PC-9 (cell line): ENCODE measurements at regions not wholly inside any gene's neighbourhood (a gene's known extent, or its start where the extent isn't known, plus 50 kb on each side); places are given as distances from the start of the nearest gene placed in this dataset.

Experiments
- BruUV-seq: library from RNA; stranded (reverse); fragments of 400-500 nt; replicated peaks from 2 replicates; lab custom pipeline; 2021; lab: Mats Ljungman, UMichigan
- CTCF ChIA-PET: fragments of 300-600 bp; sonication (Branson Sonifier 250); formaldehyde crosslinking; loops from one replicate; lab custom pipeline; 2022; ENCODE audit warnings: antibody characterized with exemption; lab: Charles Lee
- POLR2A ChIA-PET: fragments of 300-600 bp; sonication (Branson Sonifier 250); formaldehyde crosslinking; loops from one replicate; lab custom pipeline; 2022; ENCODE audit warnings: antibody characterized with exemption; ENCODE audit not compliant: unreplicated experiment; lab: Charles Lee
- DNase-seq, 2 experiments: peaks; one replicate each; pipeline versions ENCODE4 v3.0.0 to v3.0.0-alpha.2; 2015 to 2022; ENCODE audit warnings: mixed read lengths in 1 of 2
- H2AFZ ChIP-seq: fragments of 200-600 bp; sonication (generic); 2 replicates; pipeline ENCODE4 v1.8.1; 2017; ENCODE audit warnings: antibody characterized with exemption
- H3F3A ChIP-seq: fragments of 200-600 bp; sonication (generic); 2 replicates; pipeline ENCODE4 v1.8.1; 2017; ENCODE audit warnings: antibody characterized with exemption, mild to moderate bottlenecking, low read depth; ENCODE audit not compliant: insufficient read depth
- H3K27ac ChIP-seq: fragments of 200-600 bp; sonication (generic); 2 replicates; pipeline ENCODE4 v1.6.1; 2016; ENCODE audit warnings: mixed run types
- H3K27me3 ChIP-seq: fragments of 200-600 bp; sonication (generic); 2 replicates; pipeline ENCODE4 v1.6.1; 2016; ENCODE audit warnings: low read depth, mixed run types; ENCODE audit not compliant: insufficient read depth
- H3K36me3 ChIP-seq: fragments of 200-600 bp; sonication (generic); 2 replicates; pipeline ENCODE4 v1.6.1; 2016; ENCODE audit warnings: low read depth, mixed run types
- H3K4me1 ChIP-seq: fragments of 200-600 bp; sonication (generic); replicated peaks from 2 replicates; pipeline ENCODE4 v1.6.1; 2016; ENCODE audit warnings: mixed run types; ENCODE audit not compliant: insufficient read depth
- H3K4me2 ChIP-seq: fragments of 200-600 bp; sonication (generic); 2 replicates; pipeline ENCODE4 v1.6.1; 2017; ENCODE audit warnings: mixed run types
- H3K4me3 ChIP-seq: fragments of 200-600 bp; sonication (generic); 2 replicates; pipeline ENCODE4 v1.6.1; 2016; ENCODE audit warnings: mixed run types
- H3K79me2 ChIP-seq: fragments of 200-600 bp; sonication (generic); 2 replicates; pipeline ENCODE4 v1.6.1; 2017; ENCODE audit warnings: low read depth, mixed run types
- H3K9me2 ChIP-seq: fragments of 200-600 bp; sonication (generic); 2 replicates; pipeline ENCODE4 v1.8.1; 2017; ENCODE audit warnings: mild to moderate bottlenecking; ENCODE audit not compliant: insufficient read depth
- H3K9me3 ChIP-seq: fragments of 200-600 bp; sonication (generic); 2 replicates; pipeline ENCODE4 v1.8.1; 2016; ENCODE audit warnings: low read depth; ENCODE audit not compliant: insufficient read depth
- H4K20me1 ChIP-seq: fragments of 200-600 bp; sonication (generic); 2 replicates; pipeline ENCODE4 v1.8.1; 2017; ENCODE audit not compliant: insufficient read depth
- EZH2 ChIP-seq: fragments of 200-600 bp; sonication (generic); IDR thresholded peaks from 2 replicates; pipeline ENCODE4 v1.8.0; 2017; ENCODE audit warnings: antibody characterized with exemption, low read depth
- intact Hi-C: fragments of 100-400 bp; cut with micrococcal nuclease; formaldehyde crosslinking; loops from one replicate; pipeline ENCODE4 v1.10.0; 2022; ENCODE audit not compliant: unreplicated experiment
- TF ChIP-seq, protein P1 (sequence below): fragments of 200-600 bp; sonication (generic); conservative IDR thresholded peaks from 2 replicates; pipeline ENCODE4 v1.6.1; 2017; ENCODE audit warnings: mixed run types, antibody characterized with exemption, mild to moderate bottlenecking, moderate library complexity

DNA sequence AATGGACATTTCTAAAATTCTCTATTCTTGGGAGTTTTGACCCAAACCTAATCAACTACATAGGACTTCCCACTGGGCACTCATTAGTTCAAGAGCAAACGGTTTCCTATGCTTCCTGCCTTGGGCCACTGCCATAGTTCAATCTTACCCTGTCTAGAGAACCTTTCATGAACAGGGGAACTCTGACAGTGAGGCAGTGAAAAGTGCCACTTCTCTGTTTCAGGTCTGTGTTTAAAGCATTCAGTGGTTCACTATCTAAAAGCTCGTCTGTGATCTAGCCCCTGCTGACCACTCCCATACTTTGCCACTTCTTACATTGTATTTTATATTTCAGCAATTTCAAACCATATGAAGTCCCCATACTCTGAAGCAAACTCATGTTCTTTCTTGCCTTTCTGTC lies 122.7 kb upstream of the IGF1 start:
- ChIA-PET CTCF (no interaction called here), POLR2A (interaction anchor here (0.7 kb wide), 1 partner anchor 40 kb away, joined by 9 read pairs; no protein-coding TSS in a partner anchor)
- Histone ChIP-seq H3K79me2 (no peaks in the 10 kb centered on the region), H3K27me3 (no peaks in the 10 kb centered on the region), H3K4me2 (no peak overlapping the region), H3K36me3 (no peaks in the 10 kb centered on the region), H3K9me3 (no peaks in the 10 kb centered on the region), H3K27ac (no peak overlapping the region), H2AFZ (no peak overlapping the region), H3K4me3 (no peak overlapping the region), H3K9me2 (no peaks in the 10 kb centered on the region), H3K4me1 (no peaks in the 10 kb centered on the region), H3F3A (no peaks in the 10 kb centered on the region), H4K20me1 (no peaks in the 10 kb centered on the region)
- intact Hi-C loops = no loop called here
- no TSS peak for BruUV-seq
- DNase-seq = no peak
- TF ChIP-seq, protein P1, sequence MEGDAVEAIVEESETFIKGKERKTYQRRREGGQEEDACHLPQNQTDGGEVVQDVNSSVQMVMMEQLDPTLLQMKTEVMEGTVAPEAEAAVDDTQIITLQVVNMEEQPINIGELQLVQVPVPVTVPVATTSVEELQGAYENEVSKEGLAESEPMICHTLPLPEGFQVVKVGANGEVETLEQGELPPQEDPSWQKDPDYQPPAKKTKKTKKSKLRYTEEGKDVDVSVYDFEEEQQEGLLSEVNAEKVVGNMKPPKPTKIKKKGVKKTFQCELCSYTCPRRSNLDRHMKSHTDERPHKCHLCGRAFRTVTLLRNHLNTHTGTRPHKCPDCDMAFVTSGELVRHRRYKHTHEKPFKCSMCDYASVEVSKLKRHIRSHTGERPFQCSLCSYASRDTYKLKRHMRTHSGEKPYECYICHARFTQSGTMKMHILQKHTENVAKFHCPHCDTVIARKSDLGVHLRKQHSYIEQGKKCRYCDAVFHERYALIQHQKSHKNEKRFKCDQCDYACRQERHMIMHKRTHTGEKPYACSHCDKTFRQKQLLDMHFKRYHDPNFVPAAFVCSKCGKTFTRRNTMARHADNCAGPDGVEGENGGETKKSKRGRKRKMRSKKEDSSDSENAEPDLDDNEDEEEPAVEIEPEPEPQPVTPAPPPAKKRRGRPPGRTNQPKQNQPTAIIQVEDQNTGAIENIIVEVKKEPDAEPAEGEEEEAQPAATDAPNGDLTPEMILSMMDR = no peak
- TF ChIP-seq EZH2 = no peak

DNA sequence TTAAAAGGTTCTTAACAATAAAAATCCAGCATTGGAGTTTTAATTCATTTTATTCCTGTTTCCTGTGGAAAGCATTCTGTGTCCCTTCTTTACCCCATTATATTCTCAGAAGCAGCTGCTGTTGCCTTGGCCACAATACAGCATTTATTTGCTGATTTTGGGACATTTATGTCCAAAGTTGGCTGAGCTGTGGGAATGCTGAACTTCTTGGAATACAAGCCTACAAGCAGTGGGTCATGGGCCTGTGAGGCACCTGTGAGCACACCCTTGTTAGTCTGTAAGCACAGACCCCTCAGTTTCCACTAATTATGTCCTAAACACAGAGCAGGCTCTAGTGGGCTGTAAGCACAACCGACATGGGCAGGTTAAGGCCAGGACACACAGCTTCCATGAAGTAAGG lies 122.2 kb upstream of the IGF1 start:
- Histone ChIP-seq H3K4me1 (no peaks in the 10 kb centered on the region), H3K4me2 (no peak overlapping the region), H3K27ac (no peak overlapping the region), H3K9me2 (no peaks in the 10 kb centered on the region), H4K20me1 (no peaks in the 10 kb centered on the region), H3K27me3 (no peaks in the 10 kb centered on the region), H3F3A (no peaks in the 10 kb centered on the region), H3K4me3 (no peak overlapping the region), H2AFZ (no peak overlapping the region), H3K79me2 (no peaks in the 10 kb centered on the region), H3K9me3 (no peaks in the 10 kb centered on the region), H3K36me3 (no peaks in the 10 kb centered on the region)
- POLR2A ChIA-PET = interaction anchor here (0.7 kb wide), 1 partner anchor 40 kb away, joined by 9 read pairs; no protein-coding TSS in a partner anchor
- TF ChIP-seq EZH2 = no peak
- TF ChIP-seq, protein P1 = no peak
- CTCF ChIA-PET = no interaction called here
- BruUV-seq = no TSS peak
- no peak for DNase-seq
- intact Hi-C loops = no loop called here

DNA sequence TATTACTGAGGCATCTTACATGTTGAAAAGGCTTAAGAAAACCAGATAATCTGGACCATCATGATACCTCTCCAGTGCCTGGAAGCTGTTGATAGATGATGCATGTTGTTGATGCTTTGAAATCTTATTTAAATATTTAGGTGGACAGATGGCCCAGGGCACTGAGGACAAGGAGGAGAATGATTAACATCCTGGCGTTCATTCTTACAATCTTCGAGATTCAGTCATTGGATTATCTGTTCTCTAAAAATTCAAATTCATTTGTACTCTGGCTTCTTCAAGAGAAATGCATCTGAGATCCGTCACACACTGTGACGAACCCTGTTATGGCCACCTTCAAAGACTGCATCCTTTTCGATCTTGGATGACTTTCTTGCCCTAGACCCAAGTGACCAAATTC lies 121.3 kb upstream of the IGF1 start:
- Histone ChIP-seq H3K4me2 (no peak overlapping the region), H3K4me3 (no peak overlapping the region), H3K9me2 (no peaks in the 10 kb centered on the region), H3K79me2 (no peaks in the 10 kb centered on the region), H4K20me1 (no peaks in the 10 kb centered on the region), H3K36me3 (no peaks in the 10 kb centered on the region), H3K9me3 (no peaks in the 10 kb centered on the region), H3F3A (no peaks in the 10 kb centered on the region), H3K27me3 (no peaks in the 10 kb centered on the region), H2AFZ (no peak overlapping the region), H3K27ac (no peak overlapping the region), H3K4me1 (no peaks in the 10 kb centered on the region)
- intact Hi-C loops = no loop called here
- TF ChIP-seq, protein P1 = no peak
- no peak for TF ChIP-seq EZH2
- ChIA-PET POLR2A (no interaction called here), CTCF (interaction anchor here (0.6 kb wide), 1 partner anchor 17 kb away, joined by 5 read pairs; no protein-coding TSS in a partner anchor)
- DNase-seq = no peak
- no TSS peak for BruUV-seq
